H9 (cell line): ENCODE measurements at regions not wholly inside any gene's neighbourhood (a gene's known extent, or its start where the extent isn't known, plus 50 kb on each side); places are given as distances from the start of the nearest gene placed in this dataset.

Experiments
- DNase-seq: peaks from one replicate; pipeline ENCODE4 v3.0.0-alpha.2; 2017
- H2AFZ ChIP-seq: one replicate; pipeline ENCODE4 v1.6.1; 2013; ENCODE audit warnings: mild to moderate bottlenecking, low read length, control low read depth, moderate library complexity
- H2AK5ac ChIP-seq: 2 replicates; pipeline ENCODE4 v1.6.1; 2013; ENCODE audit warnings: low read length, control low read depth, mixed read lengths; ENCODE audit not compliant: insufficient read length
- H2BK120ac ChIP-seq: one replicate; pipeline ENCODE4 v1.6.1; 2013; ENCODE audit warnings: low read depth, mild to moderate bottlenecking, low read length, control low read depth, inconsistent platforms; ENCODE audit not compliant: poor library complexity, severe bottlenecking
- H2BK12ac ChIP-seq: 2 replicates; pipeline ENCODE4 v1.6.1; 2013; ENCODE audit warnings: low read length, control low read depth, mixed read lengths, low read depth; ENCODE audit not compliant: insufficient read length
- H2BK15ac ChIP-seq: 2 replicates; pipeline ENCODE4 v1.6.1; 2013; ENCODE audit warnings: low read depth, low read length, control low read depth
- H2BK20ac ChIP-seq: one replicate; pipeline ENCODE4 v1.6.1; 2013; ENCODE audit warnings: low read depth, mild to moderate bottlenecking, low read length, control low read depth, inconsistent platforms; ENCODE audit not compliant: poor library complexity, severe bottlenecking
- H2BK5ac ChIP-seq: 2 replicates; pipeline ENCODE4 v1.6.1; 2013; ENCODE audit warnings: low read length, control low read depth, mixed read lengths; ENCODE audit not compliant: insufficient read length
- H3K14ac ChIP-seq: 2 replicates; pipeline ENCODE4 v1.6.1; 2013; ENCODE audit warnings: low read length, control low read depth; ENCODE audit not compliant: insufficient read depth
- H3K18ac ChIP-seq: 2 replicates; pipeline ENCODE4 v1.6.1; 2013; ENCODE audit warnings: low read depth, mild to moderate bottlenecking, mixed read lengths, low read length, control low read depth; ENCODE audit not compliant: insufficient read length
- H3K23ac ChIP-seq: 2 replicates; pipeline ENCODE4 v1.6.1; 2013; ENCODE audit warnings: low read length, control low read depth, mixed read lengths, low read depth; ENCODE audit not compliant: insufficient read length
- H3K23me2 ChIP-seq: 2 replicates; pipeline ENCODE4 v1.6.1; 2013; ENCODE audit warnings: low read depth, mild to moderate bottlenecking, mixed read lengths, low read length, control low read depth; ENCODE audit not compliant: insufficient read length, poor library complexity, severe bottlenecking
- H3K27ac ChIP-seq: 2 replicates; pipeline ENCODE4 v1.5.1; 2013; ENCODE audit warnings: low read length, control low read depth, mixed read lengths, low read depth; ENCODE audit not compliant: insufficient read length
- H3K27me3 ChIP-seq: 2 replicates; pipeline ENCODE4 v1.6.1; 2013; ENCODE audit warnings: low read length, control low read depth, inconsistent platforms; ENCODE audit not compliant: insufficient read depth
- H3K4ac ChIP-seq: 2 replicates; pipeline ENCODE4 v1.6.1; 2013; ENCODE audit warnings: low read depth, mild to moderate bottlenecking, control low read depth, inconsistent platforms, low read length, moderate library complexity
- H3K4me1 ChIP-seq: 2 replicates; pipeline ENCODE4 v1.6.1; 2013; ENCODE audit warnings: low read length, control low read depth, inconsistent platforms; ENCODE audit not compliant: insufficient read depth
- H3K4me2 ChIP-seq: 2 replicates; pipeline ENCODE4 v1.6.1; 2013; ENCODE audit warnings: low read length, control low read depth, mixed read lengths; ENCODE audit not compliant: insufficient read length, insufficient read depth
- H3K56ac ChIP-seq: 2 replicates; pipeline ENCODE4 v1.6.1; 2013; ENCODE audit warnings: low read depth, mild to moderate bottlenecking, mixed read lengths, low read length, control low read depth; ENCODE audit not compliant: insufficient read length
- H3K79me1 ChIP-seq: 2 replicates; pipeline ENCODE4 v1.6.1; 2013; ENCODE audit warnings: low read depth, mild to moderate bottlenecking, moderate library complexity, low read length, control low read depth, inconsistent platforms; ENCODE audit not compliant: insufficient read depth, poor library complexity, severe bottlenecking
- H3K79me2 ChIP-seq: 2 replicates; pipeline ENCODE4 v1.6.1; 2013; ENCODE audit warnings: low read length, control low read depth, inconsistent platforms; ENCODE audit not compliant: insufficient read depth
- H3K9ac ChIP-seq: 2 replicates; pipeline ENCODE4 v1.6.1; 2013; ENCODE audit warnings: low read length, control low read depth, mixed read lengths; ENCODE audit not compliant: insufficient read length; ENCODE audit errors: extremely low read depth
- H3K9me3 ChIP-seq: one replicate; pipeline ENCODE4 v1.6.1; 2013; ENCODE audit warnings: low read depth, low read length, inconsistent platforms; ENCODE audit not compliant: control insufficient read depth
- H3T11ph ChIP-seq: one replicate; pipeline ENCODE4 v1.6.1; 2013; ENCODE audit warnings: mild to moderate bottlenecking, low read length, control low read depth, inconsistent platforms
- H4K20me1 ChIP-seq: one replicate; pipeline ENCODE4 v1.6.1; 2013; ENCODE audit not compliant: control insufficient read depth, insufficient read length, insufficient read depth
- H4K5ac ChIP-seq: 2 replicates; pipeline ENCODE4 v1.6.1; 2013; ENCODE audit warnings: low read depth, mild to moderate bottlenecking, mixed read lengths, low read length, control low read depth; ENCODE audit not compliant: insufficient read length
- H4K8ac ChIP-seq: replicated peaks from 2 replicates; pipeline ENCODE4 v1.6.1; 2013; ENCODE audit warnings: low read length, control low read depth, mixed read lengths, low read depth; ENCODE audit not compliant: insufficient read length
- H4K91ac ChIP-seq: 2 replicates; pipeline ENCODE4 v1.6.1; 2013; ENCODE audit warnings: low read depth, mild to moderate bottlenecking, moderate library complexity, mixed read lengths, low read length, control low read depth; ENCODE audit not compliant: insufficient read length
- H3K27ac Mint-ChIP-seq, 3 experiments: 2 replicates in 2 of 3; 3 replicates in 1 of 3; pipeline ENCODE4 v1.8.0; 2020 to 2021; ENCODE audit warnings: mixed read lengths in 3 of 3, mild to moderate bottlenecking in 1 of 3, moderate library complexity in 1 of 3
- H3K27me3 Mint-ChIP-seq: 2 replicates; pipeline ENCODE4 v1.8.0; 2021; ENCODE audit warnings: low read depth, mild to moderate bottlenecking, moderate library complexity, mixed read lengths
- H3K36me3 Mint-ChIP-seq, 3 experiments: 2 replicates in 2 of 3; 3 replicates in 1 of 3; pipeline ENCODE4 v1.8.0; 2020 to 2021; ENCODE audit warnings: low read depth in 3 of 3, mixed read lengths in 3 of 3; ENCODE audit not compliant: insufficient read depth in 1 of 3
- H3K4me1 Mint-ChIP-seq, 2 experiments: 2 replicates each; pipeline ENCODE4 v1.8.0; 2020; ENCODE audit warnings: mixed read lengths in 2 of 2
- H3K4me3 Mint-ChIP-seq, 2 experiments: 2 replicates in 1 of 2; 3 replicates in 1 of 2; pipeline ENCODE4 v1.8.0; 2020 to 2021; ENCODE audit warnings: mild to moderate bottlenecking in 2 of 2, mixed read lengths in 2 of 2, moderate library complexity in 1 of 2
- H3K9me3 Mint-ChIP-seq, 2 experiments: 2 replicates in 1 of 2; 3 replicates in 1 of 2; pipeline ENCODE4 v1.8.0; 2020; ENCODE audit warnings: mild to moderate bottlenecking in 2 of 2, mixed read lengths in 2 of 2, moderate library complexity in 1 of 2
- WGBS: extraction: QIAGEN DNeasy Blood & Tissue Kit; methylation state at CpG from one replicate; pipeline ENCODE4 v1.1.7; 2013; ENCODE audit warnings: missing lambda C conversion rate, low lambda C conversion rate, mixed read lengths; ENCODE audit not compliant: insufficient read length; ENCODE audit errors: extremely low coverage; 5-methylcytosine and 5-hydroxymethylcytosine counted together
- TF ChIP-seq, protein P1 (sequence below): fragments of 200-600 bp; sonication (generic); conservative IDR thresholded peaks from 3 replicates; pipeline ENCODE4 v1.8.0; 2021; ENCODE audit warnings: antibody characterized with exemption, mild to moderate bottlenecking

DNA sequence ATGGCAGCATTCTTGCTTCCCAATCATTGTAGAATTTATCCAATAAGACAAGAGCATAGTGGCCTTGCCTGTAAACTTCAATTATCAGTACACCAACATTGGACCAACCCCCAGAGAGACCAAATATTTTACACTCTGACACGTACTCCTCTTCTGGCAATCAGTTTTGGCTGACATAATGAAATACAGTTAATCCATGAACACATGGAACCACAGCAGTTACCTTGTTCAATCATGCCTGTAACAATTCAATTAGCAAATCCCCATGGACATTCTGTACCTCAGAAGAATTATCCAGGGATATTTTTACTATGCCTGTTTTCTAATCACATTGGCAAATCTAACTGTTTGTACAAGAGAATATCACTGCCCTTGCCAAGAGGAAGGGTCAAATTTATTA lies 2162.0 kb downstream of the MRPL39 start:
- no peaks in the 10 kb centered on the region for H3K36me3 Mint-ChIP-seq
- Histone ChIP-seq H2BK15ac (no peak overlapping the region), H3K23ac (no peak overlapping the region), H3K18ac (no peak overlapping the region), H3K27me3 (no peaks in the 10 kb centered on the region), H4K8ac (no peak overlapping the region), H2BK20ac (no peak overlapping the region), H3K56ac (no peak overlapping the region), H3K9me3 (no peaks in the 10 kb centered on the region), H4K91ac (no peak overlapping the region), H3K4me2 (no peak overlapping the region), H2AK5ac (no peak overlapping the region), H3T11ph (no peak overlapping the region), H3K79me1 (no peaks in the 10 kb centered on the region), H4K20me1 (no peaks in the 10 kb centered on the region), H2BK12ac (no peak overlapping the region), H3K4ac (no peak overlapping the region), H3K14ac (no peak overlapping the region), H3K23me2 (no peaks in the 10 kb centered on the region), H2BK120ac (no peak overlapping the region), H2BK5ac (no peak overlapping the region), H3K4me1 (no peaks in the 10 kb centered on the region), H2AFZ (no peak overlapping the region), H4K5ac (no peak overlapping the region), H3K9ac (no peak overlapping the region), H3K27ac (no peak overlapping the region), H3K79me2 (no peaks in the 10 kb centered on the region)
- no peaks in the 10 kb centered on the region for H3K4me1 Mint-ChIP-seq
- no peak for DNase-seq
- H3K27me3 Mint-ChIP-seq = no peaks in the 10 kb centered on the region
- no CpG with 5 or more reads among the region's 1 CpG for WGBS
- no peak overlapping the region for H3K27ac Mint-ChIP-seq
- no peaks in the 10 kb centered on the region; a peak in 1 of 5 replicates for H3K9me3 Mint-ChIP-seq
- H3K4me3 Mint-ChIP-seq = no peak overlapping the region
- TF ChIP-seq, protein P1, sequence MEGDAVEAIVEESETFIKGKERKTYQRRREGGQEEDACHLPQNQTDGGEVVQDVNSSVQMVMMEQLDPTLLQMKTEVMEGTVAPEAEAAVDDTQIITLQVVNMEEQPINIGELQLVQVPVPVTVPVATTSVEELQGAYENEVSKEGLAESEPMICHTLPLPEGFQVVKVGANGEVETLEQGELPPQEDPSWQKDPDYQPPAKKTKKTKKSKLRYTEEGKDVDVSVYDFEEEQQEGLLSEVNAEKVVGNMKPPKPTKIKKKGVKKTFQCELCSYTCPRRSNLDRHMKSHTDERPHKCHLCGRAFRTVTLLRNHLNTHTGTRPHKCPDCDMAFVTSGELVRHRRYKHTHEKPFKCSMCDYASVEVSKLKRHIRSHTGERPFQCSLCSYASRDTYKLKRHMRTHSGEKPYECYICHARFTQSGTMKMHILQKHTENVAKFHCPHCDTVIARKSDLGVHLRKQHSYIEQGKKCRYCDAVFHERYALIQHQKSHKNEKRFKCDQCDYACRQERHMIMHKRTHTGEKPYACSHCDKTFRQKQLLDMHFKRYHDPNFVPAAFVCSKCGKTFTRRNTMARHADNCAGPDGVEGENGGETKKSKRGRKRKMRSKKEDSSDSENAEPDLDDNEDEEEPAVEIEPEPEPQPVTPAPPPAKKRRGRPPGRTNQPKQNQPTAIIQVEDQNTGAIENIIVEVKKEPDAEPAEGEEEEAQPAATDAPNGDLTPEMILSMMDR = no peak
